Transverse colon (tissue), 4 donors: ENCODE measurements at regions not wholly inside any gene's neighbourhood (a gene's known extent, or its start where the extent isn't known, plus 50 kb on each side); places are given as distances from the start of the nearest gene placed in this dataset.

Source experiments
- DNase-seq: peaks from one replicate; pipeline ENCODE4 v3.0.0-alpha.2; 2019
- H3K27ac ChIP-seq, 4 donors: fragments of 200-600 bp; sonication (generic); 2 replicates each; pipeline ENCODE4 v1.5.1; 2016 to 2018; ENCODE audit warnings: inconsistent platforms in 4 of 4
- H3K27me3 ChIP-seq: fragments of 200-600 bp; sonication (generic); 2 replicates; pipeline ENCODE4 v1.5.1; 2017; ENCODE audit warnings: inconsistent platforms
- H3K36me3 ChIP-seq, 4 donors: fragments of 200-600 bp; sonication (generic); 2 replicates each; pipeline ENCODE4 v1.5.1; 2017 to 2019; ENCODE audit warnings: inconsistent platforms in 4 of 4
- H3K4me1 ChIP-seq, 4 donors: fragments of 200-600 bp; sonication (generic); 2 replicates each; pipeline ENCODE4 v1.5.1; 2017 to 2020; ENCODE audit warnings: inconsistent platforms in 4 of 4
- H3K4me3 ChIP-seq, 4 donors: fragments of 200-600 bp; sonication (generic); 1 replicate in 1 of 4; 2 replicates in 3 of 4; pipeline versions ENCODE4 v1.5.1 to v1.6.1; 2017 to 2019; ENCODE audit warnings: inconsistent platforms in 4 of 4
- H3K9me3 ChIP-seq, 2 donors: fragments of 200-600 bp; sonication (generic); 2 replicates each; pipeline ENCODE4 v1.5.1; 2017 to 2019; ENCODE audit warnings: inconsistent platforms in 2 of 2
- EP300 ChIP-seq: sonication (generic); formaldehyde crosslinking; IDR thresholded peaks from one replicate; pipeline ENCODE4 v1.6.1; 2017; ENCODE audit warnings: antibody characterized with exemption, low read depth
- POLR2A ChIP-seq: fragments of 450-650 bp; IDR thresholded peaks from one replicate; pipeline ENCODE4 v1.6.1; 2016; ENCODE audit warnings: antibody characterized with exemption, mild to moderate bottlenecking, moderate library complexity
- POLR2AphosphoS5 ChIP-seq, 3 donors: sonication (generic); formaldehyde crosslinking; IDR thresholded peaks; one replicate each; pipeline ENCODE4 v1.6.1; 2016; ENCODE audit warnings: antibody characterized with exemption in 3 of 3
- WGBS, 2 donors: methylation state at CpG; one replicate each; pipeline ENCODE4 v1.1.5; 2018; ENCODE audit warnings: low coverage in 1 of 2; 5-methylcytosine and 5-hydroxymethylcytosine counted together
- in situ Hi-C, 4 donors: fragments of 200-750 bp; cut with MboI; loops; one replicate each; pipeline versions ENCODE4 v1.15.0 to v1.15.1; 2017; ENCODE audit warnings: low sequenced_read_pairs in 3 of 4, low pct_ligation_motif_present in 1 of 4, low pct_unique_long_range_greater_than_20kb in 1 of 4
- intact Hi-C: fragments of 100-400 bp; cut with DNase I; formaldehyde crosslinking; loops from one replicate; pipeline ENCODE4 v1.15.1; 2023; ENCODE audit warnings: low total_unique reads
- TF ChIP-seq, protein P1 (sequence below), 5 experiments: fragments of 200-600 bp in 3 of 5; fragments of 450-650 bp in 2 of 5; sonication (generic) in 3 of 5; IDR thresholded peaks; 1 replicate in 2 of 5; 2 replicates in 3 of 5; pipeline ENCODE4 v1.5.1; 2016 to 2017; ENCODE audit warnings: antibody characterized with exemption in 5 of 5, inconsistent platforms in 3 of 5, mild to moderate bottlenecking in 2 of 5, moderate library complexity in 1 of 5

DNA sequence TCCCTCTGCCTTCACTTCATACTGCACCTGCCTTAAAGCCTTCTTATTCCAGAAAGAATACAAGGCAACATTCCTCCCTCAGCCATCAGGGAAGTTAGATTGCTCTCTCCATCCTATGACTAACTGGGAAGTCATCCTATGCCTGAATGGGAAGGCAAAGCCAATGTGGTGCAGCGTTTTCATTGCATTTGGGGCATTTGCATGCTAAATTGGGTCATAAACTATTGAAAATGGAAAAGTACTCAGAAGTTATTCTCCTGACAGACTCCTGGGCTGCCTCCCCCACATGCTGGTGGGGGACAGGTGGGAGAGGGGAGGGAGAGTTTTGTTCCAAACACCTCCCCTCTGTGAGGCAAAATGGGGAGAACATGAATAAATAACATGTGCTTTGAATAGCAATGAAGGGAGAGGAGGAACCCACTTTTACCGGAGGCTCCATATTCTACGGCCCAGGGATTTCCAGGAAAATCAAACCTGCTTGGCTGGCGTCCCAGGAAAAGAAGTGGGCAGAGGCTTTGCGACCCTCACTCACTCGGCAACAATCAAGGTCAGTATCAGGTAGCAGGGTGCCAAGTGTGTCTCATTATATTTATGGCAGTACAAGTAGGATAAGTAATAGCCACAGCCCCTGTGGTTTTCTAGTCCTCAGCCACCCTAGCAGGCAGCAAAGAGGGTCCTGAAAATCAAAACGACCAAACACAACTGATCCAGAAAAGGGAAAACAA, 84.1 kb downstream of the BOD1L2 start:
- Histone ChIP-seq H3K36me3 (no peaks in the 10 kb centered on the region), H3K9me3 (no peaks in the 10 kb centered on the region), H3K27me3 (no peaks in the 10 kb centered on the region), H3K4me3 (no peak overlapping the region), H3K27ac (no peak overlapping the region), H3K4me1 (no peaks in the 10 kb centered on the region)
- no peak for DNase-seq
- 39 to 59% methylated on average over 5 to 7 of the region's 7 CpGs for WGBS, 2 donors
- TF ChIP-seq, protein P1, sequence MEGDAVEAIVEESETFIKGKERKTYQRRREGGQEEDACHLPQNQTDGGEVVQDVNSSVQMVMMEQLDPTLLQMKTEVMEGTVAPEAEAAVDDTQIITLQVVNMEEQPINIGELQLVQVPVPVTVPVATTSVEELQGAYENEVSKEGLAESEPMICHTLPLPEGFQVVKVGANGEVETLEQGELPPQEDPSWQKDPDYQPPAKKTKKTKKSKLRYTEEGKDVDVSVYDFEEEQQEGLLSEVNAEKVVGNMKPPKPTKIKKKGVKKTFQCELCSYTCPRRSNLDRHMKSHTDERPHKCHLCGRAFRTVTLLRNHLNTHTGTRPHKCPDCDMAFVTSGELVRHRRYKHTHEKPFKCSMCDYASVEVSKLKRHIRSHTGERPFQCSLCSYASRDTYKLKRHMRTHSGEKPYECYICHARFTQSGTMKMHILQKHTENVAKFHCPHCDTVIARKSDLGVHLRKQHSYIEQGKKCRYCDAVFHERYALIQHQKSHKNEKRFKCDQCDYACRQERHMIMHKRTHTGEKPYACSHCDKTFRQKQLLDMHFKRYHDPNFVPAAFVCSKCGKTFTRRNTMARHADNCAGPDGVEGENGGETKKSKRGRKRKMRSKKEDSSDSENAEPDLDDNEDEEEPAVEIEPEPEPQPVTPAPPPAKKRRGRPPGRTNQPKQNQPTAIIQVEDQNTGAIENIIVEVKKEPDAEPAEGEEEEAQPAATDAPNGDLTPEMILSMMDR (IDR thresholded peaks at IDR 0.05): no peak
- TF ChIP-seq EP300 (no peak), POLR2AphosphoS5 (IDR thresholded peaks at IDR 0.05) (no peak), POLR2A (no peak)
- intact Hi-C loops: no loop called here
- in situ Hi-C loops: no loop called here

DNA sequence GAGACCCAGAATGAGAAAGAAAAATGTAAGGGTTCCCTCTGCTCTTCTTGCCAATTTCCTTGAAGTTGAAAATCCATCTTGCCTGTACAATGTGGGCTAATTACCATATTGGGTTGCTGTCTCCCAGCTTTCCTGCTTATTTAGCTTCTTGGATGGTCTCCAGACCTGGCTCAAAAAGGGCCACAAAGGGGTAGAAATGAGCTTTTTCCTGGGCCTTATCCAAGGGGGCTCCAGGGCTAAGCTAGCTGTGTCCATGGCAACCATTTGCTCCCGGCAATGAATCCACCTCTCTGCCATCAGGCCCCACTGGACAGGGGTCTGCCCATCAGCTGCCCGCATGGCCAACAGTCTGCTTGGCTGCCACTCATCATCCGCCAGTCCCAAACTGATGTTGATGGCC, 85.0 kb downstream of the BOD1L2 start:
- Histone ChIP-seq H3K27me3 (no peaks in the 10 kb centered on the region), H3K27ac (no peak overlapping the region), H3K4me3 (no peak overlapping the region), H3K4me1 (no peaks in the 10 kb centered on the region), H3K36me3 (no peaks in the 10 kb centered on the region), H3K9me3 (no peaks in the 10 kb centered on the region)
- DNase-seq: no peak
- intact Hi-C loops (no loop called here), in situ Hi-C loops (no loop called here)
- 83% methylated on average over 3 of the region's 3 CpGs; no CpG with 5 or more reads in 1 of the 2 donors for WGBS, 2 donors
- TF ChIP-seq POLR2AphosphoS5 (IDR thresholded peaks at IDR 0.05): no peak
- TF ChIP-seq, protein P1 (IDR thresholded peaks at IDR 0.05): no peak
- no peak for TF ChIP-seq EP300
- no peak for TF ChIP-seq POLR2A

DNA sequence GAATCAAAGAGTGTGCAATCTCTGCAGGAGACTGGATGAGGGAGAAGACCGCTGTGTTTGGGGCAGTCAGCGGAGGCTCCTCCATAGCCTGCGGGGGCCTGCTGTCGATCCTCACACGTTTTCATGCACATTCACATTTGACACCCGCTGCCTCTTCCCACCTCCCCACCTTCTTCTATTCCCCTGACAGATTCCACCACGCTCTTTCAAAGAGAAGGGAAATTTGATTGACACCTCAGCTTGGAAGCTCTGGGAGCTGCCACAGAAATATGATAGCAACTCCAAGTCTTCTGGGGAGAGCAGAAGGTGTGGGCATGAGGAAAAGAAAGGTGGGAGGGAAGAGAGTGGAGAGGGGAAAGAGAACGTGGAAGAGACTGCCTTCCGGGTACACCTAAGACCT, 87.5 kb downstream of the BOD1L2 start:
- intact Hi-C loops (no loop called here), in situ Hi-C loops (no loop called here)
- TF ChIP-seq POLR2A (no peak), EP300 (no peak), POLR2AphosphoS5 (IDR thresholded peaks at IDR 0.05) (no peak)
- TF ChIP-seq, protein P1 (IDR thresholded peaks at IDR 0.05): no peak
- no peaks in the 10 kb centered on the region for H3K4me1 ChIP-seq
- no peaks in the 10 kb centered on the region for H3K27me3 ChIP-seq
- DNase-seq: no peak
- no peak overlapping the region for H3K27ac ChIP-seq
- no peak overlapping the region for H3K4me3 ChIP-seq
- no peaks in the 10 kb centered on the region for H3K36me3 ChIP-seq
- H3K9me3 ChIP-seq: no peaks in the 10 kb centered on the region
- 78% methylated on average over 9 of the region's 9 CpGs; no CpG with 5 or more reads in 1 of the 2 donors for WGBS, 2 donors

DNA sequence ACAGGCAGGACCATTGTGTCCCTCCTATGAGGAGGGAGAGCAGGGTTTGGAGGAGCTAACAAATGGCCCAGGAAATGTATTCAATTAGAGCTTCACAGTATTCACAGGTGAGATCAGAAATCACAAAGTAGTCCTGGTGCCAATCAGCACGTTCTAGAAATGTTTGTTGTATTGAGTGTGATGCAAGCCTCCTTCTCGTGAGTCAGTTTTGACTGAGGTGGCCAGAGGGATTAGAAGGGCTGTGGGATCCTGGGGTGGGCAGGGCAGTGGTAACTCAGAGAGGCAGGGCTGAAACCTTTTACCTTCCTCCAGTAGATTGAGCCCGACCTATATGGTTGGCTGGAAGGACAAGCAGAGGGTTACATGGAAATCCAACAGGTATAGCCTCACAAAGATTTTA, 95.0 kb downstream of the BOD1L2 start:
- H3K27me3 ChIP-seq: no peaks in the 10 kb centered on the region
- intact Hi-C loops: no loop called here
- no peaks in the 10 kb centered on the region for H3K9me3 ChIP-seq
- in situ Hi-C loops: no loop called here
- TF ChIP-seq, protein P1 (IDR thresholded peaks at IDR 0.05): no peak
- TF ChIP-seq EP300 (no peak), POLR2AphosphoS5 (IDR thresholded peaks at IDR 0.05) (no peak), POLR2A (no peak)
- DNase-seq: no peak
- no peak overlapping the region for H3K27ac ChIP-seq
- no peaks in the 10 kb centered on the region for H3K36me3 ChIP-seq
- no peak overlapping the region for H3K4me3 ChIP-seq
- WGBS, 2 donors: 50 to 69% methylated on average over 1 to 3 of the region's 3 CpGs
- no peaks in the 10 kb centered on the region for H3K4me1 ChIP-seq
